ENCODE measurements at regions not wholly inside any gene's neighbourhood (a gene's known extent, or its start where the extent isn't known, plus 50 kb on each side); places are given as distances from the start of the nearest gene placed in this dataset.

DNA sequence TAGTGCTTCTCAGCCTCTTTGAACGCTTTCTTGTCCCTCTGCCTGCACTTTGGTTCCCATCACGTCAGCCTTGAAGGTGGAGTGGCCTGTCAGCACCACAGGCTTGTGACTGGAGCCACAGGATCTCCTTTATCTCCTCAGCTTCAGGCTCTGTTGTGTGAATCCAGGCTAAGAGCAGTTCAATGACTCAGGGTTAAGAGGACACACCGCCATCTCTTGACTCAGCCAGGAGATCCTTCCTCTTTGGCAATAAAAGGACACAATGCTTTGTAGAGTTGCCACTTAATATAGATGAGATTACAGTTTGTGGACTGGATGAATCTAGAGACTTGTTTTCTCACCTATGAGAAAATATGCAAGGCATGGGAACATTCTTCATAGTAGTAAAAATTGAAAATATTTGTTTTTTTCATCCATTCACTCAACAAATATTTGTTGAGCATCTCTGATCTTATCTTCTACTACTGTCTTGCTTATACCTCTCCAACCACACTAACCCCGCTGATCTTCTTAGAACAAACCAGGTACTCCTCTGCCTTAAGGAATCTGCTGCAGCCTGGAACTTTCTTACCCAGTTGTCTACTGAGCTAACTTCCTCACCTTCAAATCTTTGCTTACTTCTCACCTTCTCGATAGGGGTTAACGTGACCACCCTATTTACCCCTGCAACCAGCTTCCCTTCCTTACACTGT, 62.3 kb downstream of the UCHL1 start:
- DNase-seq, result peak in 1 of 2 donors; percentile 1

DNA sequence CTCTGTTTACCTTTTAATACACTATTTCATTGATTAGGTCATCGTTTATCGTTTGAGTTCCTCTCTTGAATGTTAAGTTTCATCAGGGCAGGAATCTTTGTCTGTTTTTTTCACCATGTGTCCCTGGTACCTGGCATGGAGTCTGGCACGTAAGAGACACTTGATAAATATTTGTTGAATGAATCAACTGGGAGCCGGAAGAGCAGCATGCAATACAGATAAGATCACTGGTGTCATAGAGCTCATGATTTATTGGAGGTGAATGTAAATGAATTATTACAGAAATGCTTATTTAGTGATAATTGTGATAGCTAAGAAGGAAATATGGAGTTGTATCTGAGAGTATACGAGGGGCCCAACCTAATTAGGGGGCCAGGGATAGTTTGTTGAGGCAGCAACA, 62.8 kb downstream of the UCHL1 start:
- no peak for DNase-seq

DNA sequence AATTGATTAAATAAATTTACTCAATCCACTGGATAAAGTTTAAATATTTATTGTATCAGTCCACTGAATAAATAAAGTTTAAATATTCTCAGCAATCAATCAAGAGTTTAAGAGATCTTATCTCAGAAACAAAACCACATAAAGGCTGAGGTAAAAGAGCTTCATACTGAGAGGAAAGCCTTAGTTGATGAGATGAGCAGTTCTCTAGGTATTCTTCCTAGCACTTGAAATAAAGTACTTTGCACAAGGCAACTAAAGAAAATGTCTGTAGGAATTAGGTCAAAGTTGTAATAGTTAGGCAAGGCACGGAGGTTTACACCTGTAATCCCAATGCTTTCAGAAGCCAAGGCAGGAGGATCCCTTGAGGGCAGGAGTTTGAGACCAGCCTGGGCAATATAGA, 63.5 kb downstream of the UCHL1 start:
- DNase-seq, result no peak

DNA sequence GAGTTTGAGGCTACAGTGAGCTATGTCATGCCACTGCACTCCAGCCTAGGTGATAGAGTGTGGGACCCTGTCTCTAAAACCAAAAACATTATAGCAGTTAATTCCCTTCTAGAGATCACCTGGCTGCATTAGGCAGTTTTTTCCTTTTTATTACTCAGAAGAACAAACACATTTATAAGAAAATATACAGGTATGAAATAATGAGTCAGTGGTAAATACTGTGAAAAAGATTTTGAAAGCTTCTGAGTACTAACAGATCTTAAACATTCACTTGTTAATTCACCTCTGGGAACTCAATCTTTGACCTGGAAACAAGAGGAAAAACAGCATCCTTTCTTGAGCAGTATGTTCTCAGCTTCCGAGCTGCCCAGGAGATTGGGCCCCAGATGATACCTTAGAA, 64.1 kb downstream of the UCHL1 start:
- no peak for DNase-seq

DNA sequence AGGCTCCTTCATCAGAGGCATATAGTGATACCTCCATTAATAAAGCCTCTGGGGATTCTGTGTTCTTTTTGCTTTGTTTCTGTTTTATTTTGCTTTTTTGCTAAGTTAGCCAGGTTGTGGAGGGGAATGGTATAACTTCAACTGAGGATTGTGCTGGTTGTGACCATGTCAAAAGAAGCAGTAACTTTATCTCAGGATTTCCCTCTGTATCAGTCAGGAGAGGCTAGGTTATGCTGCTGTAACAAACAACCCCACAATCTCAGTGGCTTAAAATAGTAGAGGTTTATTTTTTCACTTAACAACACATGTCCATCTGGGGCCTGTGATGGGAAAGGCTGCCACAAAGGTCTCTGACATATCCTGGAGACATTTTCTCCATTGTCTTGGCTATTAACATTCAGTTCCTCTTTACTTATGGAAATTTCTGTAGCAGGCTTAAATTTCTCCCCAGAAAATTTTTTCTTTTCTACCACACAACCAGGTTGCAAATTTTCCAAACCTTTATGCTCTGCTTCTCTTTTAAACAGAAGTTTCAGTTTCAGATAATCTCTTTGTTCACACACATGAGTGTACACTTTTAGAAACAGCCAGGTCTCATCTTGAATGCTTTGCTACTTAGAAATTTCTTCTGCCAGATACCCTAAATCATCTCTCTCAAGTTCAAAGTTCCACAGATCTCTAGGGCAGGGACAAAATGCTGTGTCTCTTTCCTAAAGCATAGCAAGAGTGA, 64.7 kb downstream of the UCHL1 start:
- DNase-seq, result no peak

DNA sequence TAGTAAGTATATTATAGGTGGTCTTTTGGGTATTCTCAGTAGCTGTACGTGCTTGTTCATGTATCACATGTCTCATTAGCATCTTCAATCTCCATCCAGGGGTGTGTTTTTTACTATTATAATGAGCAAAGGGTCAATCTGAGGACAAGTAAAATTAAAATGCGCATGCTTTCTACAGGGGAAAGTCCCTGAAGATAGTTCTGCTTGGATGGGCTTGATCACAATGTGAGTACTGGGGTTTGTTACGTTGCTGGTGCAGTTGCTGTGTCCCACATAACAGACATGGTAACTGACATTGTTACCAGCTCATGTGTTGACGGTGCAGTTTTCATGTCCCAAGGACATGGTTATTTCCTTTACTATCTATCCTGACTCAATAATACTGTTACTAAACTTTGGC, 65.9 kb downstream of the UCHL1 start:
- no peak for DNase-seq

DNA sequence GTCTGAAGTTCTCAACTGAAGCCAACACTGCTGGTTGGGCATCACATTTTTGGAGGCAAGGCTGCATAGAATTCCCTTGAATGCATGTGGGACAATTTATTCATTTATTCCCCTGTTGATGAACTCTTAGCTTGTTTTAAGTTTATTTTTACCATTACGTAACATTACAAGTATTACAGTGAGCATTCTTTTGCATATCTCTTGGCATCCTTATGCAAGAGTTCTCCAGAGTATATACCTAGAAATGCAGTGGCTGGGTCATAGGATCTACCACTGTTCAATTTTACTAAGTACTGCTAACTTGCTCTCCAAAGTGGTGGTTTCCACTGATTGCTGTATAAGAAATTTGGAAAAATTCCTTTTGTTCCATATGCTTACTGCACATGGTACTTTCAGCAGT, 66.5 kb downstream of the UCHL1 start:
- DNase-seq, result no peak

DNA sequence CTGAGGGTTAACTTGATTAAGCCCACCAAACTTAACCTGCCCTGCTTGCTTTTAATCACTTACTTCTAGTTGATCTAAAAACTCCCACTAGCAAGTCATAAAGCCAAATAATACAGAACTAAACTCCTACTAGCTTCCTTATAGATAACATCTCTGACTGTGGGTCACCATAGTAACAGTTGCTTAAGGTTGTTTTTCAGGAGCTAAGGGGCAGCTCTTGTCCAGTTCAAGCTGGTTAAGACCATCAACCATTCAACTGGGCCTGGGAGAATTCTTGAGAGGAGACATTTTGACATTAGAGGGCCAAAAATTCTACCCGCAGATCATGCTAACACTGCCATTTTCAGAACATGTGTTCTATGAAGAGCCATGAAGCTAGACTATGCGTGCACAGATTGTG, 67.0 kb downstream of the UCHL1 start:
- no peak for DNase-seq

DNA sequence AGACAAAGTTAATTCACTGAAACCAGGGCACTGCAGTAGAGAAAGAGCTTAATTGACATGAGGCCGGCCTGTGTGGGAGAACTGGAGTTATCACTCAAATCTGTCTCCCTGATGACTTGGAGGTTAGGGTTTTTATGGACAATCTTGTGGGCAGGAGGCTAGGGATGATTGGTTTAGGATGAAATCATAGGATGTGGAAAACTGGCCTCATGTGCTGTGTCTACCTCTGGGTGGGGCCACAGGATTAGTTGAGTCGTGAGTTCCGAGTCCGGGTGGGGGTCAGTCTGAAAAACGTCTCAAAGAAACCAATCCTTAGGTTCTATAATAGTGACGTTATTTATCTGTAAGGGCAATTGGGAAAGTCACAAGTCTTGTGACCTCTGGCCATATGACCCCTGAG, 68.1 kb downstream of the UCHL1 start:
- DNase-seq, result no peak

DNA sequence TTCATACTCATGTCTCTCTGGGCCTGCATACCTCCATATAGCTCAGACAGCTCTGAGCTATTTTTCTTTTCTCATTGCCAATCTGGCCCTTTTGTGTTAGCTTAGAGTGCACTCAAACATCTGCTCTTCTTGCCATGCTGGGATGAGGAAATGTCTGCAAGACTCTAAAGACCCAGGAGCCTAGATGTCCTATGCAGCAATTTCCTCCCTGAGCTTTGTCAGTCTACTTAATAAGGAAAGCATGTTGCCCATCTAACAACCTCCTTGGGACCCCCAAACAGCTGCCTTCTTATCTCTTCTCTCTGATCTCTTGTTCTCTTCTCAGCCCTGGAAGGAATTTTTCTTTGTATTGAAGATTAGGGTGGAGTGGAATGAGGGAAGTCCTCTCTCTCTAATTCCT, 69.2 kb downstream of the UCHL1 start:
- no peak for DNase-seq

DNA sequence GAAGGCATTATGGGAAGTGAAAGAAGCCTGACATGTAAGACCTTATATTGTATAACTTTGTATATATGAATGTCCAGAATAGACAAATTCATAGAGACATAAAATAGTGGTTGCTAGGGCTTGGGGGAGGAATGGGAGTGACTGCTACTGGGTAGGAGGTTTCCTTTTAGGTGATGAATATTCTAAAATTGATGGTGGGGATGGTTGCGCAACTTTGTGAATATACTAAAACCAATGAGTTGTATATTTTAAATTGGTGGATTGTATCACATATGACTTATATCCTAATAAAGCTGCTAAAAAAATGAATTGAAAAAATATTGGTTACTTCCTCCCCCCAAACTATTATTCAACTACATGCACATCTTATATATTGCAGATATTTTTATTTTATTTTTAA, 70.0 kb downstream of the UCHL1 start:
- no peak for DNase-seq

DNA sequence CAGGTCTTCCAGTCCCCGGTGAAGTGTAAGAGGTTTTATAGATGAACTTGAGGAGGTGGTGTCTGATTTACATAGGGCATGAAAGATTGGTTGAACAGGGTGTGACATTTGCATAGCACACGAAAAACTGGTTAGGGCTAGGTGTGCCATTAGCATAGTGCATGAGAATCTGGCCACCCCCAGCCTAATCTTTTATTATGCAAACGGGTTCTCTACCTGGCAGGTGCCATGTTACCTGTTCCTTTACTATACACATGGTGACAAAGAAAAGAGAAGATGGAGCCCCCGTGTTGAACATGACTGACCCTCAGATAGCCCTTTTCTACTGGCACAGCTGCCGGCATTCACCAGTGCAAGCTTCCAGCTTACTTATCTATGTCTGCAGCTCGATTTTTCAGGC, 71.0 kb downstream of the UCHL1 start:
- no peak for DNase-seq

DNA sequence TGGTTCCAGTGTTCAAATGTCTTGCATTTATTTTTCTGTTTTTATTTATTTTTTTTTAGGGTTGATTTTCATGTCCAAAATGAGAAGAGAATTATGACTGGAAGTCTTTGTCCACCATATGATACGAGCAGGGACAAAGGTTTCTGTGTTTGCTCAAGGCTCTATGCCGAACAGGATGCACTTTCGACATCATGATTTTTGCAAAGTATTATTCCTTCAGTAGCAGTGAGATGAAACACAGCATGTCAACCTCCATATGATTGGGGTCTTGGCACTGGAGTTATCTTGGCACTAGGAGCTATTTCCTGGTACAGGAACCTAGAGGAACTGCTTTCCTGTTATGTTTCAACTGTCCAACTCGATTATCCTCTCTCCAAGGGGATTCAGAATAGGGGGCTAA, 72.6 kb downstream of the UCHL1 start:
- DNase-seq, result no peak

DNA sequence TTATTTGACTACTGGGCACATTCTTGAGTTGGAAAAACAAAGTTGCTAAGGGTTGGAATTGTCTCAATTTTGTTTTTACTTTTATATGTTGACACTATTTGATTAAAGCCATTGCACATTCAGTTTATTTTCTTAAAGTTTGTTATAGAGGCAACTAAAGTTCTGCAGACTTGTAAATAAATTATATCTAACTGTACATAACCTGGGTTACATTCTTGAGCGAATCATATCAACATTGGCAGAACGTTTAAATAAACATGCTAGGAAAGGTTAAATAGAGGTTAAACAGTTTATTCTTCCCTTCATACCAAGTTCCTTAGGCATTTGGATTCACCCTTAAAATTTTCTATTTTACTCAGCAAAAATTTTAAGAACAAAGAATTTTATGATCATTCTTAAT, 74.5 kb downstream of the UCHL1 start:
- no peak for DNase-seq

DNA sequence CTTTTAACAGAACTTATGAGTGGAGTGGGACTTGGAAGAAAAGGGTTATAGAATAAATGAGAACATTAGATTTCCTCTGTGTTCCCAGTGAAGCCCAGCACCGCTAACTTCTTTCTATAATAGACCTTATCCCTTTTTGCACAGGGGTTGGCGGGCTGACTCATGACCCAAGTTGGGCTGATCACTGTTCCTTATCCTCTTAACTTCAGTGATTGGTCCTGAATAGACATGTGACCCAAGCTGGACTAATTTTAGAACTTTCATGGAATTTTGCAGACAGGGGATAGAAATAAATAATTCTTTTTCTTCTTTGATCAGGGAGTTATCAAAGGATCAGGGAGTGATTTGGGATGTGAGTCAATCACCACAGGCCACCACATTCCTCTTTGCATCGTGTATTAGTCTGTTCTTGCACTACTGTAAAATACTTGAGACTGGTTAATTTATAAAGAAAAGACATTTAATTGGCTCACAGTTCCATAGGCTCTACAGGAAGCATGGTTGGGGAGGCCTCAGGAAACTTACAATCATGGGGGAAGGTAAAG, 75.9 kb downstream of the UCHL1 start:
- DNase-seq, result no peak

DNA sequence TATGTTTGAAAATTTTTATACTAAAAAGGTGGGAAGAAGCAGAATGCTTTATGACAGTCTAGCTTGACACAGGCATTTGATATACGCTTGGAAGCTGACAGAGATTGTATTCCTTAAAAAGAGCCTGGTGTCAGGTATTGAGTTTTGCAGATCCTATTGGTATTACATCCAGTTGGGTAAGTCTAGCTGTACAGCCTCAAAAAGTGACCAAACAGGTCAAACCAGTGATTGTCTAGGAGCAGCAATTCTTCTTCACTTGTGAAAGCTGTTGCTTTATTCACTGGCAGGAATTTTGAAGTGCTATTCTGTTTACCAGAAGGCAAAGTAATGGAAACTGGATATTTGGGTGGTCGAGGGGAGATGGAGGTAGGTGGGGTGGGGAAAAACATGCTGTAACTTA, 77.5 kb downstream of the UCHL1 start:
- no peak for DNase-seq

DNA sequence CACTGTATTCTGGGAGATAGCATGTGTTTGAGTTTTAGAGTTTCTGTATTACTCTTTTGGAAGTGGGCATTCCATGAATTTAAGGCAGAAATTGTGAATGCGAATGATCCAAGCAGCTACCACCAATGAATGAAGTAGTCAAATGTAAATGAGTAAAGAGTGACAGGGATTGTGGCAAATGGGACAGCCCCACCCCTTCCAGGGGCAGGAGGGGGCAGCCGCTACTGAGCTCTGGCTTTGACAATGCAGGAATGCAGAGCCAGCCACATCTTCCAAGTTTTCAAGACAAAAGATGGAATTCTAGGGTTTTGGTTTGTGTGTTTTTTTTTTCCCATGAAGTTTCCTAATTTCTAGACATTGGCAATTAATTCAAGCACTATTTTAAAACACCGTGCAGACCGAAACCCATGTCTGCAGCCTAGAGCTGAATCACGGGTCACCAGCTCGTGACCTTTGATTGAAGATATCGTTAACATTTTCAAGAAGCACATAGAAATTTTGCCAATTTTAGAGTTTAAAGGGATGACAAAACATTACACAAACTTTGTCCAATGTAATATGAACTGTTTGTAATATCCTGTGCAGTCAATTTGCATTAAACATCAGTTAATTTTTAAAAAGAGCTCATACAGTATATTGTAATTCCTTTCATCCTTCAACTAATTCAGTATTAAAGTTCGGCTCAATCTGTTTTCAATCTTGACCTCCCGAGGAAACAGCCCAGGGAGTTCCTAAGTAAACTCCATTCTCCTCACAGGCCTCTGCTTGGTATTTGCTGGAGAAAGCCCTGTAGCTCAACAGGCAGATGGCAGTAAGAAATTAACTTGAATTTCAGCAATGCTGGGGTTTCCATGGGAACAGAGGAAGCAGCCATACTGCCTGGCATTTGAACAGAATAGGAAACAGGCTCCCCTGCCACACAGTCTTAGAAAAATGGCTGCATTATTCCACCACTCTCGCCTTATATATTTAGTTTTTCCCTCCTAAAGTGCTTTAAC, 83.4 kb downstream of the UCHL1 start:
- peak in 1 of 2 donors; percentile 8 for DNase-seq

DNA sequence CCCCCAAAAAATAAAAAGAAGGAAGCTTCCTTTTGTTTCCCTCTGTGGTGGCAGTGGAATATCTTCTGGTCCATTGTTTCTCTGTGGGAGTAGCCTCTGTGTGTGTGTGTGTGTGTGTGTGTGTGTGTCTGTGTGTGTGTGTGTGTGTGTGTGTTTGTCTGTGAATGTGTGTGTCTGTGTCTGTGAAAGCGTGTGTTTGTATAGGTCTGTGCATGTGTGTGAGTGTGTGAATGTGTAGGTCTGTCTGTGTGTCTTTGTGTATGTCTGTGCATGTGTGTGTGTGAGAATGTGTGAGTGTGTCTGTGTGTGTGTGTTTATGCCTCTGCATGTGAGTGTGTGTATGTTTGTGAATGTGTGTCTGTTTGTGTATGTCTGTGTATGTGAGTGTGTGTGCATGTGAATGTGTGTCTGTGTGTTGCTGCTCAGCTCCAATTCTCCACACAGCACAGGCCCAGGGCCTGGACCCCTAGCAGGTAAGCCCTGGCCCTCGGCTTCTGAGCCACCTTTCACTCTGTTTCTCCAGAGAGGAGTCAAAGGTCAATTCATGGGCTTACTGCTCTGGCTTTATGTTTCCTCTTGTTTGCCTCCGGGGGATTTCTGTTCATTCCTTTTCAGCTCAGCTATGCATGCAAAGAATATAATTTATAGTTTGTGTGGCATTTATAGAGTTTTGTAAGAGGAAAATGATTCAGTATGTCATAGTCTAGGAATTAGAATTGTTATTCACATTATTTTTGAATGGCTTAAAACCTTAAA, 89.8 kb downstream of the UCHL1 start:
- no peak for DNase-seq

DNA sequence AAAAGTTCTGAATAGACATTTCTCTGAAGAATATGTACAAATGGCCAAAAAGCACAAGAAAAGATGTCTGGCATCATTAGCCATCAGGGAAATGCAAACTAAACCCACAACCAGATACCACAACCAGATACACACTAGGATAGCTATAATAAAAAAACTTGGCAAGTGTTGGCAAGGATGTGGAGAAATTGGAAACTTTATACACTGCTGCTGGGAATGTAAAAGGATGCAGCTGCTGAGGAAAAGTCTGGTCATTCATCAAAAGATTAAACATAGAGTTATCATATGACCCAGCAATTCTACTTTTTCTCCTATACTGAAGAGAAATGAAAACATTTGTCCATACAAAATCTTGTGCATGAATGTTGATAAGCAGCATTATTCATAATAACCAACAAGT, 92.3 kb downstream of the UCHL1 start:
- no peak for DNase-seq

DNA sequence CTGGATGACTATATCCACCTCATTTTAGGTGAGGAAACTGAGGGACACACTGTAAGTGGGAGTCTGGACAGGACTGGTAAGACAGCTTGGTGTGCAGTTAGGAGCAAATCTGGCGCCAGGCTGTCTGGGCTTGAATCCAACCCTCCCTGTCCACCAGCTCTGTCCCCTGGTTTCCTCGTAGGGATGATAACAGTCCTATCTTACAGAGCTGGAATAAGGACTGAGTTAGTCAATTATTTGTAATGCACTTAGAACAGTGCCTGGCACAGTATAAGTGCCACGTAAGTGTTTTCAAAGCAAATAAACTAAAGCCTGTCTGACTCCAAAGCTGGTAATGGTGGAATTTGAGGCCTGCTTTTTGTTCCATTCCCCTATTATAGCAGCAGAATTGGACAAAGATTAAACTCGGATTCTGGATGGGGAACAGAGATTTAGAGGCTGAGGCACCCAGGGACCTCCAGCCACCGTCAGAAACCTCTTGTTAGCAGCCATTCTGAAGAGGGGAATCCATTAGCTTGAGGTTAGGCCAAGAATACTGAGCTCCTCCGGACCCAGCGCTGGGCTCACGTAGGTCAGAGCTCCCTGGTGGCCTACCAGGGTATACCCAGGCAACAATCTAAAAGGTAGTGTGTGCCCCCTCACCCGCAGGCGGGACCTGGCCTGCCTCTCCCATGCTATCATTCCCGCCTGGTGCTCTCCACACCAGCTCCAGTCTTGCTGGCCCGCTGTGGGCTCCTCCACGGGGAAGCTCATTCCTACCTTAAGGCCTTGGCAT, 102.1 kb downstream of the UCHL1 start:
- DNase-seq, result no peak

DNA sequence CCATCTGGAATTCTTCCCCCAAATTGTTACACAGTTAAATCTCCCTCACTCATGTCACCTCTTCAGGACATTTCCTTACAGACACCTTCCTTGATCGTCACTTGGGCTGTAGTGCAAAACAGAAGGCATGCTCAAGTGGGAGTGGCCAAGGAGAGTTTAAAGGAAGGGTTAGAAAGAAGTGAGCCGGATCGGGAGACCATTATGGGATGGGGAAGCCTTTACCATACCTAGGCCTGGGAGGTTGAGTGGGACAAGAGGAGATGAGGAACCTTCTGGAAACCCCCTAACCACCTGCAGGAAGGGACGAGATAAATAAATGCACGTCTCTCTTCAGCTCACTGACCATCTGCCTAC, 102.7 kb downstream of the UCHL1 start:
- DNase-seq, result no peak

DNA sequence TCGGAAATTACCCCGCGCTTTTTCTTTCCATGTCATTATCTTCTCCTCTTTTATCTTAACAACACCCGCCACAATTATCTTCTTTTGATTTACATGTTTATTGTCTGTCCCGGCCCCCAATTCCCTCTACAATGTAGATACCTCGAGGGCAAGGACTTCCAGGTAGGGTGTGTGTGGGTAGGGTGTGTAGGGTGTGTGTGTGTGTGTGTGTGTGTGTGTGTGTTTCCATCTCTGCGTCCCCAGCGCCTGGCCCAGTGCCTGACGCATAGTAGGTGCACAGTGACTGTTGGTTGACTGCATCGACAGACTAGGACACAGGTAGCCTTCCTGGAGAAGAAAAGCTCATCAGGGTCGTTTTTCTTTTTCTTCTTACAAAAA, 103.1 kb downstream of the UCHL1 start:
- no peak for DNase-seq

All from inflammatory macrophage (primary cell).